Kidney epithelial cell (primary cell): ENCODE measurements at regions not wholly inside any gene's neighbourhood (a gene's known extent, or its start where the extent isn't known, plus 50 kb on each side); places are given as distances from the start of the nearest gene placed in this dataset.
A peak's percentile ranks its signal among the peaks of the same experiment; 100 is the strongest.

Source experiments
- DNase-seq: peaks from one replicate; pipeline ENCODE4 v3.0.0-alpha.2; 2010; ENCODE audit warnings: low read depth
- H3K27me3 ChIP-seq: 2 replicates; pipeline ENCODE4 v1.6.0; 2011; ENCODE audit warnings: low read length; ENCODE audit not compliant: control insufficient read depth, insufficient read depth
- H3K36me3 ChIP-seq: 2 replicates; pipeline ENCODE4 v1.5.1; 2011; ENCODE audit warnings: low read length; ENCODE audit not compliant: control insufficient read depth, insufficient read depth
- H3K4me3 ChIP-seq: 2 replicates; pipeline ENCODE4 v1.5.1; 2011; ENCODE audit warnings: low read depth, mild to moderate bottlenecking, control low read depth, low read length
- TF ChIP-seq, protein P1 (sequence below): IDR thresholded peaks from 2 replicates; pipeline ENCODE4 v1.5.1; 2011; ENCODE audit warnings: mild to moderate bottlenecking, moderate library complexity, low read length, control low read depth, inconsistent platforms; ENCODE audit not compliant: insufficient read depth, poor library complexity, severe bottlenecking

GRCh38 chr13:78305171-78305570, 298.2 kb downstream of the POU4F1 start:
- Histone ChIP-seq H3K36me3 (no peaks in the 10 kb centered on the region), H3K4me3 (no peak overlapping the region), H3K27me3 (no peaks in the 10 kb centered on the region)
- no peak for DNase-seq
- TF ChIP-seq, protein P1, sequence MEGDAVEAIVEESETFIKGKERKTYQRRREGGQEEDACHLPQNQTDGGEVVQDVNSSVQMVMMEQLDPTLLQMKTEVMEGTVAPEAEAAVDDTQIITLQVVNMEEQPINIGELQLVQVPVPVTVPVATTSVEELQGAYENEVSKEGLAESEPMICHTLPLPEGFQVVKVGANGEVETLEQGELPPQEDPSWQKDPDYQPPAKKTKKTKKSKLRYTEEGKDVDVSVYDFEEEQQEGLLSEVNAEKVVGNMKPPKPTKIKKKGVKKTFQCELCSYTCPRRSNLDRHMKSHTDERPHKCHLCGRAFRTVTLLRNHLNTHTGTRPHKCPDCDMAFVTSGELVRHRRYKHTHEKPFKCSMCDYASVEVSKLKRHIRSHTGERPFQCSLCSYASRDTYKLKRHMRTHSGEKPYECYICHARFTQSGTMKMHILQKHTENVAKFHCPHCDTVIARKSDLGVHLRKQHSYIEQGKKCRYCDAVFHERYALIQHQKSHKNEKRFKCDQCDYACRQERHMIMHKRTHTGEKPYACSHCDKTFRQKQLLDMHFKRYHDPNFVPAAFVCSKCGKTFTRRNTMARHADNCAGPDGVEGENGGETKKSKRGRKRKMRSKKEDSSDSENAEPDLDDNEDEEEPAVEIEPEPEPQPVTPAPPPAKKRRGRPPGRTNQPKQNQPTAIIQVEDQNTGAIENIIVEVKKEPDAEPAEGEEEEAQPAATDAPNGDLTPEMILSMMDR = no peak

GRCh38 chr13:78299832-78300623, 303.3 kb downstream of the POU4F1 start:
- TF ChIP-seq, protein P1 = no peak
- no peaks in the 10 kb centered on the region for H3K36me3 ChIP-seq
- H3K27me3 ChIP-seq = no peaks in the 10 kb centered on the region
- DNase-seq = no peak
- no peak overlapping the region for H3K4me3 ChIP-seq

DNA sequence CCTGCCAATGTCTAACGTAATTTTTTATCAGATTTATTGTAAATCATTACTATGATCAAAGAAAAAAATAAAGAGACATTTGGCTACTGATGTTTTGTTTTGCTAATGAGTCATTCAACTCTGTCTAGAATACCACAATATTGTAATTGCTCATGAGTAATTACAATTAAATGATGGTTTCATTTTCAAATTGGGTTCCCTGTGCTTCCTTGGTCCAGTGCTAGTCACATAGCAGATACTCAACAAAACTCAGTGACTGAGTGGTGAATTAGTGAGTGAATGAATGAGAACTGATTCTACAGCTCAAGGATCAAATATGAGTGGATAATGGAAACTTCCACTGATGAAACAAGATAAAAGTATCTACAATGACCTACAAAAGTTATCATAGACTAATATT, 304.7 kb downstream of the POU4F1 start:
- no peaks in the 10 kb centered on the region for H3K27me3 ChIP-seq
- TF ChIP-seq, protein P1 = no peak
- no peak overlapping the region for H3K4me3 ChIP-seq
- no peaks in the 10 kb centered on the region for H3K36me3 ChIP-seq
- peak; percentile 7 for DNase-seq

DNA sequence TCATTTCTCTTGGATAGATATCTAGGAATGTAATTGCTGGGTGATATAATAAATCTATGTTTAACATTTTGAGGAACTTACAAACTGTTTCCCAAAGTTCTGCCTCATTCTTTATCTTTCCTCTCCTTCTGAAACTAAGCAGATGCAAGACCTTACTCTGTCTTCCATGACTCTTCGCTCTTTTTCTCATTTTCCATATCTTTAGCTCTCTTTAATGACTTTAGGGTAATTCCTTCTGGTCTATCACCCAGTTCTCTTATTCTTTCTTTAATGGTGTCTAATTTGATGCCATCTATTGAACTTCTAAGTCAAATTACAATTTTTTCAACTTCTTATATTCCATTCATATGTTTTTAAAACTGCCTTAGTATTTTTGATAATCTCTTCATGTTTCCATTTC, 316.6 kb downstream of the POU4F1 start:
- TF ChIP-seq, protein P1 = no peak
- no peaks in the 10 kb centered on the region for H3K36me3 ChIP-seq

GRCh38 chr13:78265098-78265497, 338.3 kb downstream of the POU4F1 start:
- H3K27me3 ChIP-seq = no peaks in the 10 kb centered on the region
- DNase-seq = no peak
- TF ChIP-seq, protein P1 = no peak
- no peak overlapping the region for H3K4me3 ChIP-seq
- no peaks in the 10 kb centered on the region for H3K36me3 ChIP-seq

More for the DNA sequence above, 316.6 kb downstream of the POU4F1 start:
- no peaks in the 10 kb centered on the region for H3K27me3 ChIP-seq
- H3K4me3 ChIP-seq = no peak overlapping the region
- no peak for DNase-seq

DNA sequence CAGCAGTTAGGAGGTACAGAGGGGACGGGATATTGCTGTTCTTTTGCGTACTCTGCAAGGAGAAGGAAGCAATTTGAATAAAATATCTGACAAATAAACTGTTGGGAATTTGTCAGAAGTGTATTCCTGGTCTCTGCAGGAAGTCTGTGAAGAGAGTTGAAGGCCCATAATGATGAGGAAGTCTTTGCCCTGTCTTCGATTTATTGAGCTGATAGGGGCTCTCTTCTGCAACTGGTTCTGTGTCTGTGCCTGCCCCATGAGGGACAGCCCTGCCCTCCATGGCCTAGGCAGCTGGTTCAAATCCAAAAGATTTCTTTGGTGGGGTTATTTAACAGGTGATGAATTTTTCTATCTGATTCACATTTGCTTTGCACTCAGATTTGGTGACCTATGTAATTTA, 339.7 kb upstream of the EDNRB start:
- Histone ChIP-seq H3K4me3 (no peak overlapping the region), H3K36me3 (no peaks in the 10 kb centered on the region), H3K27me3 (no peaks in the 10 kb centered on the region)
- TF ChIP-seq, protein P1 = no peak
- no peak for DNase-seq
